Neural cell (in vitro differentiated cells): ENCODE measurements at regions not wholly inside any gene's neighbourhood (a gene's known extent, or its start where the extent isn't known, plus 50 kb on each side); places are given as distances from the start of the nearest gene placed in this dataset.

ENCODE experiments used
- CTCF ChIP-seq: fragments of 450-650 bp; IDR thresholded peaks from 2 replicates; pipeline ENCODE4 v1.5.1; 2014; ENCODE audit warnings: antibody characterized with exemption, mild to moderate bottlenecking, moderate library complexity; ENCODE audit not compliant: poor library complexity, severe bottlenecking
- EP300 ChIP-seq: fragments of 450-650 bp; conservative IDR thresholded peaks from 2 replicates; pipeline ENCODE4 v1.6.1; 2014; ENCODE audit warnings: antibody characterized with exemption, mild to moderate bottlenecking, moderate library complexity; ENCODE audit not compliant: poor library complexity, severe bottlenecking
- EZH2 ChIP-seq: fragments of 200-600, 300-800 bp; shearing (Covaris generic), sonication (generic); IDR thresholded peaks from 2 replicates; pipeline ENCODE4 v1.6.1; 2014; ENCODE audit warnings: antibody characterized with exemption, low read length, borderline replicate concordance, mild to moderate bottlenecking; ENCODE audit not compliant: insufficient read depth, poor library complexity, severe bottlenecking
- MXI1 ChIP-seq: fragments of 450-650 bp; conservative IDR thresholded peaks from 2 replicates; pipeline ENCODE4 v1.6.1; 2014; ENCODE audit warnings: antibody characterized with exemption, mild to moderate bottlenecking; ENCODE audit not compliant: poor library complexity, severe bottlenecking
- POLR2AphosphoS5 ChIP-seq: IDR thresholded peaks from 2 replicates; pipeline ENCODE4 v1.6.1; 2012
- RAD21 ChIP-seq: fragments of 450-650 bp; conservative IDR thresholded peaks from 2 replicates; pipeline ENCODE4 v1.6.1; 2014; ENCODE audit warnings: antibody characterized with exemption, mild to moderate bottlenecking, moderate library complexity
- REST ChIP-seq: IDR thresholded peaks from 2 replicates; pipeline ENCODE4 v1.6.1; 2012; ENCODE audit warnings: borderline replicate concordance
- SMC3 ChIP-seq: fragments of 450-650 bp; conservative IDR thresholded peaks from 2 replicates; pipeline ENCODE4 v1.6.1; 2014; ENCODE audit warnings: antibody characterized with exemption, mild to moderate bottlenecking, moderate library complexity; ENCODE audit not compliant: poor library complexity
- TAF1 ChIP-seq: IDR thresholded peaks from 2 replicates; pipeline ENCODE4 v1.6.1; 2012; ENCODE audit warnings: low read depth

GRCh38 chr9:16343249-16344237, 526.9 kb downstream of the BNC2 start:
- no peak for TF ChIP-seq POLR2AphosphoS5
- TF ChIP-seq REST, result no peak
- TF ChIP-seq CTCF, result no peak
- TF ChIP-seq EP300, result no peak
- TF ChIP-seq RAD21, result no peak
- TF ChIP-seq EZH2, result no peak
- no peak for TF ChIP-seq SMC3
- TF ChIP-seq TAF1, result no peak
- TF ChIP-seq MXI1, result no peak
